B cell (primary cell): ENCODE measurements at regions not wholly inside any gene's neighbourhood (a gene's known extent, or its start where the extent isn't known, plus 50 kb on each side); places are given as distances from the start of the nearest gene placed in this dataset.

ENCODE experiments used
- ATAC-seq: fragments of 200-7000 bp; cut with Tn5 transposase; one replicate; pipeline ENCODE4 v1.10.0; 2021; ENCODE audit warnings: low read depth, mild to moderate bottlenecking, moderate number of reproducible peaks, moderate library complexity
- CTCF ChIA-PET: fragments of 350-600 bp; sonication (Branson Sonifier 250); formaldehyde crosslinking; loops from one replicate; lab custom pipeline; 2021; ENCODE audit warnings: antibody characterized with exemption, inconsistent platforms; lab: Charles Lee
- POLR2A ChIA-PET: fragments of 350-600 bp; sonication (Branson Sonifier 250); formaldehyde crosslinking; loops from one replicate; lab custom pipeline; 2021; ENCODE audit warnings: antibody characterized with exemption; lab: Charles Lee
- DNase-seq: peaks from one replicate; pipeline ENCODE4 v3.0.0; 2013
- H2AFZ ChIP-seq: 2 replicates; pipeline ENCODE4 v1.6.1; 2012; ENCODE audit warnings: mild to moderate bottlenecking, low read depth, low read length; ENCODE audit not compliant: insufficient read depth, poor library complexity, severe bottlenecking
- H3K27ac ChIP-seq, 2 donors: 1 replicate in 1 of 2; 2 replicates in 1 of 2; pipeline ENCODE4 v1.5.1; 2012 to 2013; ENCODE audit warnings: low read length in 2 of 2, mild to moderate bottlenecking in 2 of 2, moderate library complexity in 1 of 2
- H3K27me3 ChIP-seq, 4 experiments: fragments of 200-600 bp in 1 of 4; sonication (generic) in 1 of 4; replicated peaks in 1 of 4; 1 replicate in 2 of 4; 2 replicates in 2 of 4; pipeline versions ENCODE4 v1.6.1 to v1.7.0; 2013 to 2016; ENCODE audit warnings: low read length in 3 of 4, mild to moderate bottlenecking in 2 of 4, mixed read lengths in 1 of 4, moderate library complexity in 1 of 4; ENCODE audit not compliant: insufficient read depth in 4 of 4, control insufficient read depth in 3 of 4; ENCODE audit errors: control extremely low read depth in 1 of 4
- H3K36me3 ChIP-seq, 2 experiments: replicated peaks in 1 of 2; 1 replicate in 1 of 2; 2 replicates in 1 of 2; pipeline versions ENCODE4 v1.6.1 to v1.7.1; 2013; ENCODE audit warnings: low read length in 1 of 2; ENCODE audit not compliant: insufficient read depth in 2 of 2, control insufficient read depth in 1 of 2; ENCODE audit errors: control extremely low read depth in 1 of 2, extremely low read depth in 1 of 2
- H3K4me1 ChIP-seq, 2 donors: fragments of 200-600 bp in 1 of 2; sonication (generic) in 1 of 2; 1 replicate in 1 of 2; 2 replicates in 1 of 2; pipeline versions ENCODE4 v1.5.1 to v1.6.1; 2013 to 2017; ENCODE audit warnings: low read length in 2 of 2; ENCODE audit not compliant: control insufficient read depth in 2 of 2, insufficient read depth in 2 of 2
- H3K4me2 ChIP-seq: replicated peaks from 2 replicates; pipeline ENCODE3; 2012; ENCODE audit warnings: mild to moderate bottlenecking, low read depth, low read length; ENCODE audit not compliant: poor library complexity, severe bottlenecking
- H3K4me3 ChIP-seq, 5 experiments: fragments of 200-600 bp in 1 of 5; sonication (generic) in 1 of 5; 1 replicate in 3 of 5; 2 replicates in 2 of 5; pipeline versions ENCODE4 v1.5.1 to v1.7.0; 2011 to 2016; ENCODE audit warnings: low read length in 4 of 5, mild to moderate bottlenecking in 4 of 5, low read depth in 2 of 5, control low read depth in 1 of 5, moderate library complexity in 1 of 5; ENCODE audit not compliant: insufficient read depth in 1 of 5; ENCODE audit errors: control extremely low read depth in 1 of 5, extremely low read depth in 1 of 5
- H3K79me2 ChIP-seq: fragments of 200-600 bp; sonication (generic); one replicate; pipeline ENCODE4 v1.6.0; 2016; ENCODE audit warnings: low read length; ENCODE audit not compliant: control insufficient read depth, insufficient read depth
- H3K9ac ChIP-seq: fragments of 200-600 bp; sonication (generic); 2 replicates; pipeline ENCODE4 v1.6.1; 2017; ENCODE audit warnings: mild to moderate bottlenecking, low read length, moderate library complexity
- H3K9me3 ChIP-seq, 3 donors: one replicate each; pipeline versions ENCODE4 v1.6.1 to v1.7.1; 2013; ENCODE audit warnings: low read length in 2 of 3; ENCODE audit not compliant: control insufficient read depth in 2 of 3, insufficient read depth in 1 of 3; ENCODE audit errors: control extremely low read depth in 1 of 3
- H4K20me1 ChIP-seq: 2 replicates; pipeline ENCODE4 v1.6.0; 2012; ENCODE audit warnings: mild to moderate bottlenecking, low read length; ENCODE audit not compliant: insufficient read depth, control insufficient read depth, poor library complexity, severe bottlenecking
- H3K27ac Mint-ChIP-seq: one replicate; pipeline ENCODE4 v1.8.0; 2021; ENCODE audit warnings: mixed read lengths
- H3K27me3 Mint-ChIP-seq: one replicate; pipeline ENCODE4 v1.8.0; 2021; ENCODE audit warnings: mixed read lengths
- H3K4me1 Mint-ChIP-seq: one replicate; pipeline ENCODE4 v1.8.0; 2021; ENCODE audit warnings: mixed read lengths
- H3K4me3 Mint-ChIP-seq: one replicate; pipeline ENCODE4 v1.8.0; 2021; ENCODE audit warnings: mixed read lengths
- H3K9me3 Mint-ChIP-seq: one replicate; pipeline ENCODE4 v1.8.0; 2022; ENCODE audit warnings: mixed read lengths; ENCODE audit not compliant: insufficient read depth
- CTCF ChIP-seq: fragments of 200-600 bp; IDR thresholded peaks from one replicate; pipeline ENCODE4 v1.8.0; 2022; ENCODE audit warnings: antibody characterized with exemption, mild to moderate bottlenecking
- EZH2 ChIP-seq: IDR thresholded peaks from 2 replicates; pipeline ENCODE4 v1.6.1; 2012; ENCODE audit warnings: borderline replicate concordance, low read depth, mild to moderate bottlenecking, moderate library complexity, low read length; ENCODE audit not compliant: insufficient read depth, poor library complexity, severe bottlenecking
- WGBS: methylation state at CpG from one replicate; pipeline ENCODE4 v1.1.5; 2013; ENCODE audit warnings: missing lambda C conversion rate; ENCODE audit not compliant: insufficient coverage; 5-methylcytosine and 5-hydroxymethylcytosine counted together
- intact Hi-C: fragments of 100-400 bp; cut with micrococcal nuclease; formaldehyde crosslinking; loops from one replicate; pipeline ENCODE4 v1.10.0; 2022

- intact Hi-C loops, result no loop called here
- no peak for ATAC-seq
- H3K4me3 Mint-ChIP-seq, result no peak overlapping the region
- H2AFZ ChIP-seq, result no peak overlapping the region
- no peak for TF ChIP-seq EZH2
- no peak overlapping the region for H3K27ac ChIP-seq
- no peaks in the 10 kb centered on the region for H3K79me2 ChIP-seq
- ChIA-PET POLR2A (no interaction called here), CTCF (no interaction called here)
- H3K9me3 ChIP-seq, result peaks cover 0 to 4% (median 0%) of the 10 kb centered on the region in 3 donors
- no peak overlapping the region for H3K27ac Mint-ChIP-seq
- H3K27me3 Mint-ChIP-seq, result peaks cover 4% of the 10 kb centered on the region
- no peak overlapping the region for H3K4me3 ChIP-seq
- H3K9me3 Mint-ChIP-seq, result peaks cover 3% of the 10 kb centered on the region
- H4K20me1 ChIP-seq, result no peaks in the 10 kb centered on the region
- no peak overlapping the region for H3K4me2 ChIP-seq
- peaks cover 3% of the 10 kb centered on the region for H3K4me1 Mint-ChIP-seq
- H3K4me1 ChIP-seq, result peaks cover 13 to 21% of the 10 kb centered on the region in 2 donors
- no peaks in the 10 kb centered on the region for H3K36me3 ChIP-seq
- no peak overlapping the region for H3K9ac ChIP-seq
- DNase-seq, result no peak
- H3K27me3 ChIP-seq, result peaks cover 0 to 24% (median 7%) of the 10 kb centered on the region in 4 experiments
- WGBS, result 95% methylated on average over 4 of the region's 4 CpGs
Measured at GRCh38 chr15:70556151-70556741, 207.1 kb downstream of the UACA start.

- Mint-ChIP-seq H3K27ac (no peak overlapping the region), H3K4me1 (peaks cover 3% of the 10 kb centered on the region)
- H3K4me1 ChIP-seq, result peaks cover 13 to 21% of the 10 kb centered on the region in 2 donors
Measured at GRCh38 chr15:70555713-70556112, 207.6 kb downstream of the UACA start.

More at GRCh38 chr15:70555713-70556112, 207.6 kb downstream of the UACA start:
- Histone ChIP-seq H3K27me3 (peaks cover 0 to 19% (median 6%) of the 10 kb centered on the region in 4 experiments), H3K4me2 (no peak overlapping the region), H2AFZ (no peak overlapping the region), H3K36me3 (no peaks in the 10 kb centered on the region), H3K9ac (no peak overlapping the region), H3K79me2 (no peaks in the 10 kb centered on the region), H3K4me3 (no peak overlapping the region), H3K27ac (no peak overlapping the region), H4K20me1 (no peaks in the 10 kb centered on the region), H3K9me3 (peaks cover 0 to 4% (median 0%) of the 10 kb centered on the region in 3 donors)
- peaks cover 3% of the 10 kb centered on the region for H3K9me3 Mint-ChIP-seq
- peaks cover 5% of the 10 kb centered on the region for H3K27me3 Mint-ChIP-seq
- ATAC-seq (no peak), DNase-seq (no peak)
- TF ChIP-seq CTCF, result no peak
- no peak for TF ChIP-seq EZH2
- intact Hi-C loops, result no loop called here
- ChIA-PET POLR2A (no interaction called here), CTCF (no interaction called here)
- H3K4me3 Mint-ChIP-seq, result no peak overlapping the region
- 42% methylated on average over 2 of the region's 3 CpGs for WGBS
